Left ventricle myocardium inferior (tissue), 1 donor: ENCODE measurements at regions not wholly inside any gene's neighbourhood (a gene's known extent, or its start where the extent isn't known, plus 50 kb on each side); places are given as distances from the start of the nearest gene placed in this dataset.

Source experiments
- DNase-seq: peaks from one replicate; pipeline ENCODE4 v3.0.0-alpha.2; 2020
- H3K27ac ChIP-seq: fragments of 200-600 bp; replicated peaks from 2 replicates; pipeline ENCODE4 v1.8.0; 2021
- H3K27me3 ChIP-seq: fragments of 200-600 bp; 2 replicates; pipeline ENCODE4 v1.8.0; 2021; ENCODE audit warnings: low read depth
- H3K36me3 ChIP-seq: fragments of 200-600 bp; 2 replicates; pipeline ENCODE4 v1.8.0; 2021
- H3K4me1 ChIP-seq: fragments of 200-600 bp; 2 replicates; pipeline ENCODE4 v1.8.0; 2021
- H3K4me3 ChIP-seq: fragments of 200-600 bp; 2 replicates; pipeline ENCODE4 v1.8.0; 2021; ENCODE audit warnings: mild to moderate bottlenecking, moderate library complexity
- H3K9me3 ChIP-seq: fragments of 200-600 bp; replicated peaks from 2 replicates; pipeline ENCODE4 v1.8.0; 2021
- intact Hi-C: fragments of 100-400 bp; cut with micrococcal nuclease; formaldehyde crosslinking; loops from one replicate; pipeline ENCODE4 v1.11.0; 2022
- TF ChIP-seq, protein P1 (sequence below): fragments of 200-600 bp; IDR thresholded peaks from 2 replicates; pipeline ENCODE4 v1.8.0; 2021; ENCODE audit warnings: antibody characterized with exemption, mild to moderate bottlenecking, borderline replicate concordance
- donor health status: DM: no; HTN: yes; CAD: no; lungs with severe emphysema.

DNA sequence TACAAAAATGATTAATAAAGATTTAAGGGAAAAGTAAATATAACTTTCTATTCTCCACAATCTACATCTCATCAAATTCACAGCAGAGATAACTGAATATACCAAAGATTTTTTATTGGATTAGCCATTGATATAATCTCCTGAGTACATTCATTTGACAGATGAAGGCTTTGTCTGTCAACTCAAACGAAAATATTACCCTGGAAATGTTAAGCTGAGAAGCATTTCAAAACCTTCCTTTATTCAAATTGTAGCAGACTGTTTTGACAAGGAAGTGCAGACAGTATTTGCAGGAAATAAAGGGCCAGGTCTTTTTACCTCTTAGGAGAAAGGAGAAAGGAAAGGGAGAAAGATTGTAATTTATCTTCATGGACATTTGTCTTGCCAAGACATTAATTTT lies 473.5 kb downstream of the TMEM182 start:
- no peak for DNase-seq

DNA sequence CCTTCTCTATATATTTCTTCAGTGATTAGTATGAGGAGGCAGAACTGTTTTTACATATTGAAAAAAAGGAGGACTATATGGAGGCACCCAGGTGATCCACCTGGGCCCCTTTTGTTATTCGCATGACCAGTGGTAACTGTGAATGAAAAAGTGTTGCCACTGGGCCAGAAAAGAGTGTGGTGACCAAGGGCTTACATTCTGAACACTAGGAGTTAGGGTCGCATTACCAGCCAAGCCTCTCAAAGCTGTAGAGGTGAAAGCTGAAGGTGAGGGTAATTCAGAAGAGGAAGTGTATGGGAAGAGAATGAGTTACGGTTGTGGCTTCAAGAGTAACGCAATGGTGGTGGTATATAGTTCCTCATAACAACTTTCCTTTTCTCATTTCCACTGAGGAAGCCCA lies 487.6 kb downstream of the TMEM182 start:
- no peaks in the 10 kb centered on the region for H3K27me3 ChIP-seq
- no peak overlapping the region for H3K27ac ChIP-seq
- H3K4me1 ChIP-seq = no peaks in the 10 kb centered on the region
- DNase-seq = no peak
- TF ChIP-seq, protein P1, sequence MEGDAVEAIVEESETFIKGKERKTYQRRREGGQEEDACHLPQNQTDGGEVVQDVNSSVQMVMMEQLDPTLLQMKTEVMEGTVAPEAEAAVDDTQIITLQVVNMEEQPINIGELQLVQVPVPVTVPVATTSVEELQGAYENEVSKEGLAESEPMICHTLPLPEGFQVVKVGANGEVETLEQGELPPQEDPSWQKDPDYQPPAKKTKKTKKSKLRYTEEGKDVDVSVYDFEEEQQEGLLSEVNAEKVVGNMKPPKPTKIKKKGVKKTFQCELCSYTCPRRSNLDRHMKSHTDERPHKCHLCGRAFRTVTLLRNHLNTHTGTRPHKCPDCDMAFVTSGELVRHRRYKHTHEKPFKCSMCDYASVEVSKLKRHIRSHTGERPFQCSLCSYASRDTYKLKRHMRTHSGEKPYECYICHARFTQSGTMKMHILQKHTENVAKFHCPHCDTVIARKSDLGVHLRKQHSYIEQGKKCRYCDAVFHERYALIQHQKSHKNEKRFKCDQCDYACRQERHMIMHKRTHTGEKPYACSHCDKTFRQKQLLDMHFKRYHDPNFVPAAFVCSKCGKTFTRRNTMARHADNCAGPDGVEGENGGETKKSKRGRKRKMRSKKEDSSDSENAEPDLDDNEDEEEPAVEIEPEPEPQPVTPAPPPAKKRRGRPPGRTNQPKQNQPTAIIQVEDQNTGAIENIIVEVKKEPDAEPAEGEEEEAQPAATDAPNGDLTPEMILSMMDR = no peak
- intact Hi-C loops = no loop called here
- no peak overlapping the region for H3K4me3 ChIP-seq
- no peaks in the 10 kb centered on the region for H3K36me3 ChIP-seq
- peaks cover 30% of the 10 kb centered on the region for H3K9me3 ChIP-seq

More for the DNA sequence above, 473.5 kb downstream of the TMEM182 start:
- H3K27me3 ChIP-seq = no peaks in the 10 kb centered on the region
- no peaks in the 10 kb centered on the region for H3K4me1 ChIP-seq
- H3K9me3 ChIP-seq = peaks cover 5% of the 10 kb centered on the region
- no peaks in the 10 kb centered on the region for H3K36me3 ChIP-seq
- H3K27ac ChIP-seq = no peak overlapping the region
- no peak overlapping the region for H3K4me3 ChIP-seq
- TF ChIP-seq, protein P1 = no peak
- intact Hi-C loops = no loop called here

DNA sequence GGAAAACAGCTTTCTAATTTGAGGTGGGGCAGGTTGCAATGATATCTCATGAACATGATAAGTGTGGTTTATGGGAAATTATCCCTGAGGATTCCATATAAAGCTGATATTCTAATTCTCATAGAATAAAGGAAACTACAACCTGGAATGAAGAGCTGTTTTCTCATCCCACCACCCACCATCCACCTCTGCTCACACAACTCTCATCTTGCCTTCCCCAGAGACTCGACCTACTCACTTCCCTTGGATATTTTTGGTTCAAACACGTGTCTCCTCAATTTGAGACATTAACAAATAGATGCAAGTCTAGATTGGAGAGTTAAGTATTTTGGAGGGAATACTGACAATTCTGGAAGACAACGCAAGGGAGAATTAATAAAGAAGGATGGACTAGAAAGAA lies 490.9 kb downstream of the TMEM182 start:
- Histone ChIP-seq H3K36me3 (no peaks in the 10 kb centered on the region), H3K4me3 (no peak overlapping the region), H3K9me3 (peaks cover 34% of the 10 kb centered on the region), H3K27ac (no peak overlapping the region), H3K4me1 (no peaks in the 10 kb centered on the region), H3K27me3 (no peaks in the 10 kb centered on the region)
- TF ChIP-seq, protein P1 = no peak
- DNase-seq = no peak
- intact Hi-C loops = no loop called here

DNA sequence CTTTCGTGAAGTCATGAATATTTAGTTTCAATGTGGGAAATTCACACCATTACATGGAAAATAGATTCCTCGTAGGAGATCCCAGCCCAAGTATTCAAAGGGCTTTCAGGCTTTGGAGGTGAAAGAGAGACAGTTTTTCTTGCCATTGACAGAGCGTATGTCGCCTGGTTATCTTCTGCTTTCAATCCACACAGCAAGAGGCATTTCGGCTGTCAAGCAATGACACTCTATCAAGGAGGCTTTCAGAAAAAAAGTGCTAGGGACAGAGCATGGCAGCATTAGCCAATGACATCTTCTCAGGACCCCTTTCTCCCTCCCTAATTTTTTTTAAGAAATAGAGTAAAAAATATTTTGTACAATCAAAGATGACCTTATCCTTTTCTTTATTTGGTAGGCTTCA lies 492.8 kb downstream of the TMEM182 start:
- intact Hi-C loops = no loop called here
- Histone ChIP-seq H3K27me3 (no peaks in the 10 kb centered on the region), H3K9me3 (peaks cover 26% of the 10 kb centered on the region), H3K36me3 (no peaks in the 10 kb centered on the region), H3K27ac (no peak overlapping the region), H3K4me1 (no peaks in the 10 kb centered on the region), H3K4me3 (no peak overlapping the region)
- TF ChIP-seq, protein P1 = no peak
- DNase-seq = no peak

DNA sequence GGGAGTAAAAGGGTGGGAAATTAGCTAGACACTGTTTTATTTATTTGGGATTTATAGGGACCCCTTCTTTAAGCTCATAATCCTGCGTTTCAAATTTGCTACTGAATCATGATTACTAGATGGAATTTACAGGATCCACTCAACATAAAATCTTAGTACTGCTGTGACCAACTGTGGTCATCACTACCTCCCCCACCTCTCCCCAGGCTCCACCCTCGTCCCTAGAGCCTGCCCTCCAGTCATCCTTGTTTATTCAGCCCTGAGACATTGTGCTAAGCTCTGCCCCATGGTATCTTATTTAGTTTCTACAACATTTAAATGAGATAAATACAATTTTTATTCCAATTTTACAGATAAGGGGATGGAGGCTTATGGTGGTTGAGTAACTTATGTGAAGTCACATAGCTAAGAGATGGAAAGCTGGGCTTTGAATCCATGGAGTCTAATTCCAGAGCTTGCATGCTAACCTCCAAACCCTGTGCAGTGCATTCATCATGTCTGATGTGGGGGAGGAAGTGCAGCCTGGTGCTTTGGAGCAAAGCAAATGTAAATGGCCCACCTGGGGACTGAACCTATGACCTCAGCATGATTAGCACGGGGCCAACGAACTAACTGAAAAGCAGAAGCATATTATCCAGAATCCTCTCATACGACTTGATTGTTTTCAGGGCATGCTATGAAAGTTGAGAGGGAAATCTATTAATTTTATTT lies 502.4 kb downstream of the TMEM182 start:
- no peak overlapping the region for H3K4me3 ChIP-seq

More for the DNA sequence above, 502.4 kb downstream of the TMEM182 start:
- H3K27ac ChIP-seq = no peak overlapping the region
- H3K36me3 ChIP-seq = no peaks in the 10 kb centered on the region
- no peaks in the 10 kb centered on the region for H3K27me3 ChIP-seq
- H3K9me3 ChIP-seq = peaks cover 2% of the 10 kb centered on the region
- intact Hi-C loops = no loop called here
- DNase-seq = no peak
- no peaks in the 10 kb centered on the region for H3K4me1 ChIP-seq
- TF ChIP-seq, protein P1 = no peak
